ENCODE measurements at regions not wholly inside any gene's neighbourhood (a gene's known extent, or its start where the extent isn't known, plus 50 kb on each side); places are given as distances from the start of the nearest gene placed in this dataset.

- Histone ChIP-seq H3K4me1 (no peaks in the 10 kb centered on the region), H3K27me3 (no peaks in the 10 kb centered on the region), H3K9me3 (no peaks in the 10 kb centered on the region), H3K27ac (no peak overlapping the region), H3K36me3 (no peaks in the 10 kb centered on the region), H3K4me3 (no peak overlapping the region)
- no peak for TF ChIP-seq POLR2A (IDR thresholded peaks at IDR 0.05)
- no peak for TF ChIP-seq CTCF (IDR thresholded peaks at IDR 0.05)
- DNase-seq = no peak
- intact Hi-C loops (cut with DNase I) = no loop called here
Observed at GRCh38 chr14:87304404-87304803, 688.6 kb downstream of the GALC start.

- Histone ChIP-seq H3K27ac (no peak overlapping the region), H3K4me1 (no peaks in the 10 kb centered on the region), H3K4me3 (no peak overlapping the region), H3K9me3 (peaks cover 0 to under 1% (median 0%) of the 10 kb centered on the region in 3 donors), H3K36me3 (no peaks in the 10 kb centered on the region), H3K27me3 (no peaks in the 10 kb centered on the region)
- intact Hi-C loops (cut with DNase I) = no loop called here
- DNase-seq = no peak
- WGBS, 2 donors = 52 to 62% methylated on average over 1 of the region's 1 CpG
- no peak for TF ChIP-seq POLR2A (IDR thresholded peaks at IDR 0.05)
- no peak for TF ChIP-seq CTCF (IDR thresholded peaks at IDR 0.05)
Observed at GRCh38 chr14:87286826-87287225, 706.2 kb downstream of the GALC start.

GRCh38 chr14:87286191-87286590 is 706.8 kb downstream of the GALC start:
- WGBS, 2 donors = 20 to 29% methylated on average over 1 of the region's 1 CpG
- no peaks in the 10 kb centered on the region for H3K9me3 ChIP-seq
- no peaks in the 10 kb centered on the region for H3K36me3 ChIP-seq
- intact Hi-C loops (cut with DNase I) = no loop called here
- no peaks in the 10 kb centered on the region for H3K4me1 ChIP-seq
- H3K27ac ChIP-seq = no peak overlapping the region
- no peaks in the 10 kb centered on the region for H3K27me3 ChIP-seq
- TF ChIP-seq POLR2A (IDR thresholded peaks at IDR 0.05) (no peak), CTCF (IDR thresholded peaks at IDR 0.05) (no peak)
- H3K4me3 ChIP-seq = no peak overlapping the region
- DNase-seq = no peak

GRCh38 chr14:87285506-87285905 is 707.5 kb downstream of the GALC start:
- no peak for TF ChIP-seq POLR2A (IDR thresholded peaks at IDR 0.05)
- TF ChIP-seq CTCF (IDR thresholded peaks at IDR 0.05) = no peak
- no peak overlapping the region for H3K4me3 ChIP-seq
- H3K4me1 ChIP-seq = no peaks in the 10 kb centered on the region
- WGBS, 2 donors = 67% methylated on average over 2 of the region's 2 CpGs
- DNase-seq = no peak
- intact Hi-C loops (cut with DNase I) = no loop called here
- H3K9me3 ChIP-seq = no peaks in the 10 kb centered on the region
- H3K36me3 ChIP-seq = no peaks in the 10 kb centered on the region
- H3K27ac ChIP-seq = no peak overlapping the region
- H3K27me3 ChIP-seq = no peaks in the 10 kb centered on the region

- TF ChIP-seq POLR2A (IDR thresholded peaks at IDR 0.05) (no peak), CTCF (IDR thresholded peaks at IDR 0.05) (no peak)
- no peaks in the 10 kb centered on the region for H3K9me3 ChIP-seq
- intact Hi-C loops (cut with DNase I) = no loop called here
- DNase-seq = no peak
- no peak overlapping the region for H3K4me3 ChIP-seq
- no peaks in the 10 kb centered on the region for H3K27me3 ChIP-seq
- H3K36me3 ChIP-seq = no peaks in the 10 kb centered on the region
- H3K27ac ChIP-seq = no peak overlapping the region
- no peaks in the 10 kb centered on the region for H3K4me1 ChIP-seq
- WGBS, 2 donors = 79 to 100% methylated on average over 5 of the region's 5 CpGs
Observed at GRCh38 chr14:87283547-87283946, 709.4 kb downstream of the GALC start.

Measured in esophagus squamous epithelium (tissue), 5 donors.